ENCODE measurements at regions not wholly inside any gene's neighbourhood (a gene's known extent, or its start where the extent isn't known, plus 50 kb on each side); places are given as distances from the start of the nearest gene placed in this dataset.

DNA sequence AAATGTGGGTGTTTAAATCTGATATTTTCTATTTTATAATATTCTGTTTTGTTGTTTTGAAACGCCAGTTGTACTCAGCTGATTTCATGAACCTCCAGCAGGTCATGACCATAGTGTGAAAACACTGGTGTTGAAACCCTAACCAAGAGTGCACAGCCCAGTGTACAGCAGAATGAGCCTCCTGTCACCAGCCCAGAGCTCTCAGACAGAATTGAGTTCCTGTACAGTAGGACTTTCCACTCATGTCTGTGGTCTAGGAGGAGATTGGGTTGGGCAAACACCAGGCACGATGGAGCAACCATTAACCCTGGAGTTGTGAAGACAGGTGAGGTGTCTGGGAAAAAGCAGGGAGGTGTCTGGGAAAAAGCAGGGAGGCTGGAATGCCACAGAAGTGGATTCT is 908.8 kb downstream of the VRK1 start:
- no peaks in the 10 kb centered on the region for H3K9me3 Mint-ChIP-seq (ENCODE audit: unreplicated experiment)
- no peak for DNase-seq
- no peaks in the 10 kb centered on the region for H3K27me3 Mint-ChIP-seq (ENCODE audit: unreplicated experiment)
- TF ChIP-seq, protein P1, sequence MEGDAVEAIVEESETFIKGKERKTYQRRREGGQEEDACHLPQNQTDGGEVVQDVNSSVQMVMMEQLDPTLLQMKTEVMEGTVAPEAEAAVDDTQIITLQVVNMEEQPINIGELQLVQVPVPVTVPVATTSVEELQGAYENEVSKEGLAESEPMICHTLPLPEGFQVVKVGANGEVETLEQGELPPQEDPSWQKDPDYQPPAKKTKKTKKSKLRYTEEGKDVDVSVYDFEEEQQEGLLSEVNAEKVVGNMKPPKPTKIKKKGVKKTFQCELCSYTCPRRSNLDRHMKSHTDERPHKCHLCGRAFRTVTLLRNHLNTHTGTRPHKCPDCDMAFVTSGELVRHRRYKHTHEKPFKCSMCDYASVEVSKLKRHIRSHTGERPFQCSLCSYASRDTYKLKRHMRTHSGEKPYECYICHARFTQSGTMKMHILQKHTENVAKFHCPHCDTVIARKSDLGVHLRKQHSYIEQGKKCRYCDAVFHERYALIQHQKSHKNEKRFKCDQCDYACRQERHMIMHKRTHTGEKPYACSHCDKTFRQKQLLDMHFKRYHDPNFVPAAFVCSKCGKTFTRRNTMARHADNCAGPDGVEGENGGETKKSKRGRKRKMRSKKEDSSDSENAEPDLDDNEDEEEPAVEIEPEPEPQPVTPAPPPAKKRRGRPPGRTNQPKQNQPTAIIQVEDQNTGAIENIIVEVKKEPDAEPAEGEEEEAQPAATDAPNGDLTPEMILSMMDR (IDR thresholded peaks at IDR 0.05; ENCODE audit: partially characterized antibody, unreplicated experiment) = no peak
- H3K4me3 Mint-ChIP-seq (ENCODE audit: unreplicated experiment) = no peak overlapping the region
- H3K36me3 Mint-ChIP-seq (ENCODE audit: unreplicated experiment) = no peaks in the 10 kb centered on the region
- no peaks in the 10 kb centered on the region for H3K4me1 Mint-ChIP-seq (ENCODE audit: low read depth, unreplicated experiment)
- H3K27ac Mint-ChIP-seq (ENCODE audit: unreplicated experiment) = no peak overlapping the region

DNA sequence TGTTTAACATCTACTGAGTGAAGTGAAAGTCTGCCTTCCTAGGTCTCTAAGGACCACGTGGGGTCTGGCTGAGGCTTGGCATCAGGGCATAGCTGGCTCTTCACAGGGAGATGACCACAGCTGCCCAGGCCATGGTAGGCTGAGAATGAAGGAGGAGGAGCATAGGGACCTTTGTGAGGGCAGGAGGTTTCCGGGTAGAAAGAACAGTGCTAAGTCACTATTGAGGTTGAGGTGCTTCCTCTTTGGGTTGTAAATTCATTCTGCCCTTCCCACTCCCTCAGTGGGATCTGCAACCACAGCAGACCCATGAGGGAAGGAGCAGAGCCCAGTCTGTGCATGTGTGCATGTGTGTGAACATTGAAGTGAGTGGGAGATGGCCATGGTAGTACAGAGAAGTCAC is 909.6 kb downstream of the VRK1 start:
- H3K4me1 Mint-ChIP-seq (ENCODE audit: low read depth, unreplicated experiment) = no peaks in the 10 kb centered on the region
- DNase-seq = no peak
- H3K9me3 Mint-ChIP-seq (ENCODE audit: unreplicated experiment) = no peaks in the 10 kb centered on the region
- H3K27me3 Mint-ChIP-seq (ENCODE audit: unreplicated experiment) = no peaks in the 10 kb centered on the region
- TF ChIP-seq, protein P1 (IDR thresholded peaks at IDR 0.05; ENCODE audit: partially characterized antibody, unreplicated experiment) = no peak
- no peak overlapping the region for H3K27ac Mint-ChIP-seq (ENCODE audit: unreplicated experiment)
- H3K36me3 Mint-ChIP-seq (ENCODE audit: unreplicated experiment) = no peaks in the 10 kb centered on the region
- no peak overlapping the region for H3K4me3 Mint-ChIP-seq (ENCODE audit: unreplicated experiment)

DNA sequence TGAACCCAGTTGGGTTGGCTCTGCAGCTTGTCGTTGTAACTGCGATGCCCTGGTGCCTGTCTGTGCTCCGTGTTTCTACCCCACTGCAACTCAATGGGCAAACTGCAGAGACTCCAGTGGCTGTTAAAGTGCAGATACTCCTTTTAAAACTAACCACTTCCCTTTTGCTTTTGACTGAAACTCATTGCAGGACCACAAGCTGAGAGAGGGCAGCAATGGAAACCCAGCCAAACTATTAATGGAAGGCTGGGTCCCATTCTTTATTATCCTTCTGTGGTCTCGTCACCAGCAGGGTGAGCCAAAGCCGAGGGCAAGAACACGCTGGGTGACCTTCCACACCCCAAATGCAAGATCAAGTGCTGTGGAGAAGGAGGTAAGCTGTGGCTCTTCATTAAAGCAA is 910.4 kb downstream of the VRK1 start:
- Mint-ChIP-seq H3K4me3 (ENCODE audit: unreplicated experiment) (no peak overlapping the region), H3K9me3 (ENCODE audit: unreplicated experiment) (no peaks in the 10 kb centered on the region), H3K36me3 (ENCODE audit: unreplicated experiment) (no peaks in the 10 kb centered on the region), H3K4me1 (ENCODE audit: low read depth, unreplicated experiment) (no peaks in the 10 kb centered on the region), H3K27me3 (ENCODE audit: unreplicated experiment) (no peaks in the 10 kb centered on the region), H3K27ac (ENCODE audit: unreplicated experiment) (no peak overlapping the region)
- TF ChIP-seq, protein P1 (IDR thresholded peaks at IDR 0.05; ENCODE audit: partially characterized antibody, unreplicated experiment) = no peak
- no peak for DNase-seq

DNA sequence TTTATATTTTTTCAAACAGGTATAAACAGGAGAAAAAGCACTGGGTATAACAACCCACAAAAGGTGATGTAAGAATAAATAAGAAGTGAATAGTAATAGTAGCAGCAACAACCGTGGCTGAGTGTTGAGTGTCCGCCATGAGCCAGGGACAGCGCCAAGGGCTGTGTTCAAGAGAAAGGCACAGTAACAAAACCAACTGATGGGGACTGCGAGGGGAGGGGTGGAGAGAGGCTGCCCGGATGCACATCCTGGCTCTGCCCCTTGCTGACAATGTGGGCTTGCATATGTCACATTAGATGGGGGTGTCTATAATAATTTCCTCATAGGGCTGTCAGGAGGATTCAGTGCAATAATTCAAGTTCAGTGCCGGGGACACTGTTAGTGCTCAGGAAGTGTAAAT is 912.4 kb downstream of the VRK1 start:
- Mint-ChIP-seq H3K36me3 (ENCODE audit: unreplicated experiment) (no peaks in the 10 kb centered on the region), H3K27ac (ENCODE audit: unreplicated experiment) (no peak overlapping the region), H3K4me1 (ENCODE audit: low read depth, unreplicated experiment) (no peaks in the 10 kb centered on the region), H3K4me3 (ENCODE audit: unreplicated experiment) (no peak overlapping the region), H3K9me3 (ENCODE audit: unreplicated experiment) (no peaks in the 10 kb centered on the region), H3K27me3 (ENCODE audit: unreplicated experiment) (peaks cover 2% of the 10 kb centered on the region)
- TF ChIP-seq, protein P1 (IDR thresholded peaks at IDR 0.05; ENCODE audit: partially characterized antibody, unreplicated experiment) = no peak
- no peak for DNase-seq

DNA sequence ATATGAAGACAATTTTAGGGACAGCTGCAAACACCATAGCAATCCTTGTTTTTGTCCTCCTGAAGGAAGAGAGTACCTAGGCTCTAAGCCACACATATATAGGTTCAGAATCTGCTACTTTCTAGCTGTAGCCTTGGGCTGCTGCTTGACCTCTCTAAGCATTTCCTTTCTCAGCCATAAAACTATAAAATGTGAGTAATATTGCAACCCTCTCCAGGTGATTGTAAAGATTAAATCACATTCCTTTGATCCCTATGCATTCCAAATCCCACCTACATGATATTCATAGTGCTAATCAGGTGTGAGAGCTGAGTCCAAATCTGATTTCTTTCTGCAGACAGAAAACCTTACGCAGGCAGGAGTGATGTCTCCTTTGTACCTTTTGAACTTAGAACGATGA is 913.5 kb downstream of the VRK1 start:
- Mint-ChIP-seq H3K4me3 (ENCODE audit: unreplicated experiment) (no peak overlapping the region), H3K36me3 (ENCODE audit: unreplicated experiment) (no peaks in the 10 kb centered on the region), H3K4me1 (ENCODE audit: low read depth, unreplicated experiment) (no peaks in the 10 kb centered on the region), H3K9me3 (ENCODE audit: unreplicated experiment) (no peaks in the 10 kb centered on the region), H3K27ac (ENCODE audit: unreplicated experiment) (no peak overlapping the region), H3K27me3 (ENCODE audit: unreplicated experiment) (peaks cover 2% of the 10 kb centered on the region)
- no peak for DNase-seq
- TF ChIP-seq, protein P1 (IDR thresholded peaks at IDR 0.05; ENCODE audit: partially characterized antibody, unreplicated experiment) = no peak
